Endothelial cell of umbilical vein (primary cell): ENCODE measurements at regions not wholly inside any gene's neighbourhood (a gene's known extent, or its start where the extent isn't known, plus 50 kb on each side); places are given as distances from the start of the nearest gene placed in this dataset.

Experiments used
- BruUV-seq: library from RNA; stranded (reverse); fragments of 400-500 nt; replicated peaks from 2 replicates; lab custom pipeline; 2021; lab: Mats Ljungman, UMichigan
- CTCF ChIA-PET: fragments of 300-600, 350-600 bp; sonication (Branson Sonifier 250); formaldehyde crosslinking; loops from one replicate; lab custom pipeline; 2021; ENCODE audit warnings: antibody characterized with exemption, inconsistent platforms; lab: Charles Lee
- POLR2A ChIA-PET: fragments of 300-600, 350-600 bp; sonication (Branson Sonifier 250); formaldehyde crosslinking; loops from one replicate; lab custom pipeline; 2021; ENCODE audit warnings: antibody characterized with exemption, inconsistent platforms; lab: Charles Lee
- DNase-seq: peaks from one replicate; pipeline ENCODE4 v3.0.0-alpha.2; 2011; ENCODE audit warnings: low read depth, low spot score
- FAIRE-seq: peaks from 2 replicates; lab custom pipeline; 2011; peaks lifted over from hg19 to GRCh38; lab: Jason Lieb, UNC
- H2AFZ ChIP-seq: 2 replicates; pipeline ENCODE4 v1.6.0; 2012; ENCODE audit warnings: low read depth, low read length, control low read depth, inconsistent platforms
- H3K27ac ChIP-seq: 2 replicates; pipeline ENCODE4 v1.5.1; 2011; ENCODE audit warnings: low read depth, mild to moderate bottlenecking, control low read depth, low read length, moderate library complexity; ENCODE audit not compliant: insufficient read depth
- H3K27me3 ChIP-seq, 2 experiments: 2 replicates each; pipeline versions ENCODE4 v1.6.0 to v1.6.1; 2011; ENCODE audit warnings: low read length in 2 of 2, mixed read lengths in 1 of 2; ENCODE audit not compliant: control insufficient read depth in 2 of 2, insufficient read depth in 2 of 2
- H3K36me3 ChIP-seq, 2 experiments: 2 replicates in 1 of 2; 3 replicates in 1 of 2; pipeline ENCODE4 v1.5.1; 2011; ENCODE audit warnings: low read length in 2 of 2, mild to moderate bottlenecking in 1 of 2, moderate library complexity in 1 of 2; ENCODE audit not compliant: control insufficient read depth in 2 of 2, insufficient read depth in 2 of 2; ENCODE audit errors: extremely low read depth in 1 of 2
- H3K4me1 ChIP-seq: 3 replicates; pipeline ENCODE4 v1.5.1; 2011; ENCODE audit warnings: mild to moderate bottlenecking, low read length; ENCODE audit not compliant: control insufficient read depth, insufficient read depth; ENCODE audit errors: extremely low read depth
- H3K4me2 ChIP-seq: 2 replicates; pipeline ENCODE4 v1.6.1; 2011; ENCODE audit warnings: low read length, control low read depth, mixed read lengths; ENCODE audit not compliant: insufficient read depth
- H3K4me3 ChIP-seq, 3 experiments: fragments of 200-600 bp in 1 of 3; sonication (generic), shearing (Covaris generic) in 1 of 3; replicated peaks in 1 of 3; 2 replicates each; pipeline ENCODE4 v1.5.1; 2011 to 2016; ENCODE audit warnings: control low read depth in 3 of 3, low read length in 3 of 3, mild to moderate bottlenecking in 2 of 3, inconsistent platforms in 1 of 3, low read depth in 1 of 3, moderate library complexity in 1 of 3; ENCODE audit not compliant: insufficient read depth in 1 of 3
- H3K79me2 ChIP-seq: 2 replicates; pipeline ENCODE4 v1.6.0; 2012; ENCODE audit warnings: low read length, inconsistent platforms; ENCODE audit not compliant: control insufficient read depth, insufficient read depth
- H3K9ac ChIP-seq: replicated peaks from 2 replicates; pipeline ENCODE3; 2011; ENCODE audit warnings: low read length, control low read depth; ENCODE audit not compliant: insufficient read depth; ENCODE audit errors: extremely low read depth
- H3K9me1 ChIP-seq: replicated peaks from 3 replicates; pipeline ENCODE4 v1.6.0; 2011; ENCODE audit warnings: mild to moderate bottlenecking, low read length; ENCODE audit not compliant: control insufficient read depth, insufficient read depth; ENCODE audit errors: extremely low read depth
- H3K9me3 ChIP-seq: replicated peaks from 2 replicates; pipeline ENCODE4 v1.5.1; 2012; ENCODE audit warnings: low read length, inconsistent platforms; ENCODE audit not compliant: control insufficient read depth, insufficient read depth
- H4K20me1 ChIP-seq: replicated peaks from 2 replicates; pipeline ENCODE3; 2011; ENCODE audit warnings: mild to moderate bottlenecking, low read length; ENCODE audit not compliant: control insufficient read depth, insufficient read depth; ENCODE audit errors: extremely low read depth
- CTCF ChIP-seq, 2 donors: IDR thresholded peaks; 1 replicate in 1 of 2; 2 replicates in 1 of 2; pipeline ENCODE4 v1.5.1; 2011; ENCODE audit warnings: low read length in 2 of 2, mild to moderate bottlenecking in 2 of 2, moderate library complexity in 2 of 2, control low read depth in 1 of 2, inconsistent platforms in 1 of 2, low read depth in 1 of 2; ENCODE audit not compliant: insufficient read depth in 1 of 2; ENCODE audit errors: extremely low read depth in 1 of 2
- EZH2 ChIP-seq: IDR thresholded peaks from 2 replicates; pipeline ENCODE4 v1.6.1; 2012; ENCODE audit warnings: borderline replicate concordance, low read depth, mild to moderate bottlenecking, moderate library complexity, low read length, inconsistent platforms; ENCODE audit not compliant: severe bottlenecking
- FOS ChIP-seq: IDR thresholded peaks from 2 replicates; pipeline ENCODE4 v1.6.1; 2011; ENCODE audit warnings: mild to moderate bottlenecking, low read length, moderate library complexity, borderline replicate concordance; ENCODE audit not compliant: insufficient read depth
- GATA2 ChIP-seq: IDR thresholded peaks from 2 replicates; pipeline ENCODE4 v1.7.0; 2011; ENCODE audit warnings: low read depth, mild to moderate bottlenecking, moderate library complexity, mixed read lengths, low read length; ENCODE audit not compliant: insufficient read length, insufficient read depth
- JUN ChIP-seq: IDR thresholded peaks from 2 replicates; pipeline ENCODE4 v1.6.1; 2011; ENCODE audit warnings: borderline replicate concordance, low read depth; ENCODE audit not compliant: insufficient read length, insufficient read depth
- POLR2AphosphoS5 ChIP-seq: IDR thresholded peaks from 2 replicates; pipeline ENCODE4 v1.6.1; 2012; ENCODE audit warnings: low read depth, mild to moderate bottlenecking, control low read depth, low read length, moderate library complexity; ENCODE audit not compliant: insufficient read depth
- dilution Hi-C: fragments of 300-500 bp; cut with MboI; formaldehyde crosslinking; loops from one replicate; pipeline ENCODE4 v1.15.0; 2019; ENCODE audit warnings: low sequenced_read_pairs; ENCODE audit not compliant: extremely low pct_ligation_motif_present
- intact Hi-C: fragments of 100-400 bp; cut with micrococcal nuclease; formaldehyde crosslinking; loops from one replicate; pipeline ENCODE4 v1.10.0; 2022

- POLR2A ChIA-PET: no interaction called here
- FAIRE-seq (no peak), DNase-seq (no peak)
- no peak for TF ChIP-seq POLR2AphosphoS5
- no peak for TF ChIP-seq CTCF (IDR thresholded peaks at IDR 0.05; ENCODE audit: extremely low read depth in 1 of 2, insufficient read depth in 1 of 2, low read depth in 1 of 2, low read length in 2 of 2)
- H3K27ac ChIP-seq: no peak overlapping the region
- no peak overlapping the region for H3K4me3 ChIP-seq
- H2AFZ ChIP-seq: no peak overlapping the region
- H3K27me3 ChIP-seq: no peaks in the 10 kb centered on the region
- no peaks in the 10 kb centered on the region for H3K4me1 ChIP-seq
- no TSS peak for BruUV-seq
- H3K9me1 ChIP-seq: no peaks in the 10 kb centered on the region
- intact Hi-C loops (no loop called here), dilution Hi-C loops (no loop called here)
- H3K79me2 ChIP-seq: no peaks in the 10 kb centered on the region
- H3K4me2 ChIP-seq: no peak overlapping the region
- H3K36me3 ChIP-seq: no peaks in the 10 kb centered on the region
- H3K9ac ChIP-seq: no peak overlapping the region
- no peaks in the 10 kb centered on the region for H3K9me3 ChIP-seq
- H4K20me1 ChIP-seq: no peaks in the 10 kb centered on the region
- CTCF ChIA-PET: interaction anchor here (0.6 to 0.8 kb wide), 2 partner anchors 16 to 20 kb away, joined by 3 read pairs; no protein-coding TSS in a partner anchor
Measured at GRCh38 chr7:108771853-108772252, 202.2 kb downstream of the DNAJB9 start.

- CTCF ChIA-PET: no interaction called here
- FAIRE-seq: no peak
- Histone ChIP-seq H3K4me3 (no peak overlapping the region), H3K4me2 (no peak overlapping the region), H3K9ac (no peak overlapping the region), H3K9me1 (no peaks in the 10 kb centered on the region), H3K9me3 (no peaks in the 10 kb centered on the region), H3K27me3 (peaks cover 0 to 2% of the 10 kb centered on the region in 2 experiments), H3K4me1 (no peaks in the 10 kb centered on the region), H3K79me2 (no peaks in the 10 kb centered on the region), H3K36me3 (no peaks in the 10 kb centered on the region), H3K27ac (no peak overlapping the region), H4K20me1 (no peaks in the 10 kb centered on the region), H2AFZ (no peak overlapping the region)
- TF ChIP-seq GATA2 (no peak), JUN (no peak), EZH2 (no peak), FOS (no peak), CTCF (IDR thresholded peaks at IDR 0.05; ENCODE audit: extremely low read depth in 1 of 2, insufficient read depth in 1 of 2, low read depth in 1 of 2, low read length in 2 of 2) (no peak), POLR2AphosphoS5 (no peak)
- BruUV-seq: no TSS peak
- intact Hi-C loops (no loop called here), dilution Hi-C loops (no loop called here)
- POLR2A ChIA-PET: no interaction called here
- no peak for DNase-seq
Measured at GRCh38 chr7:108777966-108778365, 208.3 kb downstream of the DNAJB9 start.
